Hepatocyte (in vitro differentiated cells): ENCODE measurements at regions not wholly inside any gene's neighbourhood (a gene's known extent, or its start where the extent isn't known, plus 50 kb on each side); places are given as distances from the start of the nearest gene placed in this dataset.

Experiments used
- DNase-seq: peaks from one replicate; pipeline ENCODE4 v3.0.0-alpha.2; 2016; ENCODE audit warnings: low spot score
- H2AFZ ChIP-seq: fragments of 200-600 bp; sonication (generic); 2 replicates; pipeline ENCODE4 v1.6.0; 2016; ENCODE audit warnings: antibody characterized with exemption, mild to moderate bottlenecking
- H3K27ac ChIP-seq: fragments of 200-600 bp; sonication (generic); 2 replicates; pipeline ENCODE4 v1.5.1; 2016; ENCODE audit warnings: mild to moderate bottlenecking
- H3K27me3 ChIP-seq: fragments of 200-600 bp; sonication (generic); 2 replicates; pipeline ENCODE4 v1.6.1; 2016
- H3K36me3 ChIP-seq: fragments of 200-600 bp; sonication (generic); replicated peaks from 2 replicates; pipeline ENCODE4 v1.5.1; 2016; ENCODE audit warnings: low read depth; ENCODE audit not compliant: insufficient read depth
- H3K4me1 ChIP-seq: fragments of 200-600 bp; sonication (generic); 2 replicates; pipeline ENCODE4 v1.5.1; 2016; ENCODE audit warnings: mild to moderate bottlenecking, moderate library complexity; ENCODE audit not compliant: insufficient read depth
- H3K4me2 ChIP-seq: fragments of 200-600 bp; sonication (generic); 2 replicates; pipeline ENCODE4 v1.6.0; 2016
- H3K4me3 ChIP-seq: fragments of 200-600 bp; sonication (generic); 2 replicates; pipeline ENCODE4 v1.5.1; 2016; ENCODE audit warnings: mild to moderate bottlenecking
- H3K79me2 ChIP-seq: fragments of 200-600 bp; sonication (generic); 2 replicates; pipeline ENCODE4 v1.6.0; 2017; ENCODE audit warnings: mild to moderate bottlenecking
- H3K9me2 ChIP-seq: fragments of 200-600 bp; sonication (generic); replicated peaks from 2 replicates; pipeline ENCODE4 v1.6.0; 2017; ENCODE audit warnings: mild to moderate bottlenecking; ENCODE audit not compliant: insufficient read depth
- H3K9me3 ChIP-seq: fragments of 200-600 bp; sonication (generic); 2 replicates; pipeline ENCODE4 v1.5.1; 2016; ENCODE audit warnings: low read depth, mild to moderate bottlenecking
- H4K20me1 ChIP-seq: fragments of 200-600 bp; sonication (generic); 2 replicates; pipeline ENCODE4 v1.6.0; 2016; ENCODE audit warnings: mild to moderate bottlenecking; ENCODE audit not compliant: insufficient read depth, poor library complexity, severe bottlenecking
- EZH2 ChIP-seq: fragments of 200-600 bp; sonication (generic); IDR thresholded peaks from 2 replicates; pipeline ENCODE4 v1.6.1; 2016; ENCODE audit warnings: antibody characterized with exemption, mild to moderate bottlenecking, borderline replicate concordance
- EZH2phosphoT487 ChIP-seq: fragments of 200-600 bp; sonication (generic); IDR thresholded peaks from one replicate; pipeline ENCODE4 v1.6.1; 2018; ENCODE audit warnings: antibody characterized with exemption, mild to moderate bottlenecking, low read depth, moderate library complexity; ENCODE audit not compliant: unreplicated experiment, severe bottlenecking
- WGBS: methylation state at CpG from one replicate; pipeline ENCODE4 v1.1.6; 2016; ENCODE audit warnings: low lambda C conversion rate; ENCODE audit errors: missing lambda C conversion rate; 5-methylcytosine and 5-hydroxymethylcytosine counted together
- TF ChIP-seq, protein P1 (sequence below): fragments of 200-600 bp; sonication (generic); IDR thresholded peaks from 2 replicates; pipeline ENCODE4 v1.5.1; 2016; ENCODE audit warnings: antibody characterized with exemption, mild to moderate bottlenecking; ENCODE audit not compliant: poor library complexity

DNA sequence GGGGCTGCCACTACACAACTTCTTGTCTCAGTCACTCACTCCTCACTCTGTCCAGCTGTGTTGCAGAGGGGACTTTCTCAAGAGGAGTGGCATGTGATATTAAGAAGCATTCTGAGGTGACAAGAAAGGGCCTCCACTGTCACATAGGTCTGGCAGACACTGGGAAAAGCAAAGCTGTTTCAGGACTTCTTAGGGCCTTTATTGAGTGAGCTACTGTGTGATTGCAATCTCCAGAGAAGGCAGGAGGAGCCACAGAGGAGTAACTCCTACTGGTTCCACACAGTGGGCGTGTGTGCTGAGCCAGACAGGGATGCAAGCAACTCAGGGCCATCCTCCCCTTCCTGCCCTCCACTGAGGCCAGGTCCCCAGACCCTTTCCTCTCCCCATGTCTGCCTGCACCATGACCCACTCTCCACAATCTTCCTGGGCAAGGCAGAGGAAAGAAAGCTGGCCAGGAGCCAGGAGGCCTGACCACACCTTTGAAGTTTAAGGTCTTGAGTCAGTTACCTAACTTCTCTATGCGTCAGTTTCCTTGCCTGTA is 262.0 kb upstream of the ZMIZ1 start:
- Histone ChIP-seq H3K4me2 (no peak overlapping the region), H3K36me3 (no peaks in the 10 kb centered on the region), H4K20me1 (no peaks in the 10 kb centered on the region), H3K79me2 (no peaks in the 10 kb centered on the region), H3K27ac (peak overlapping the region; percentile 90), H3K9me3 (no peaks in the 10 kb centered on the region), H3K27me3 (no peaks in the 10 kb centered on the region), H3K9me2 (no peaks in the 10 kb centered on the region), H2AFZ (no peak overlapping the region), H3K4me1 (peaks cover 69% of the 10 kb centered on the region), H3K4me3 (no peak overlapping the region)
- TF ChIP-seq, protein P1, sequence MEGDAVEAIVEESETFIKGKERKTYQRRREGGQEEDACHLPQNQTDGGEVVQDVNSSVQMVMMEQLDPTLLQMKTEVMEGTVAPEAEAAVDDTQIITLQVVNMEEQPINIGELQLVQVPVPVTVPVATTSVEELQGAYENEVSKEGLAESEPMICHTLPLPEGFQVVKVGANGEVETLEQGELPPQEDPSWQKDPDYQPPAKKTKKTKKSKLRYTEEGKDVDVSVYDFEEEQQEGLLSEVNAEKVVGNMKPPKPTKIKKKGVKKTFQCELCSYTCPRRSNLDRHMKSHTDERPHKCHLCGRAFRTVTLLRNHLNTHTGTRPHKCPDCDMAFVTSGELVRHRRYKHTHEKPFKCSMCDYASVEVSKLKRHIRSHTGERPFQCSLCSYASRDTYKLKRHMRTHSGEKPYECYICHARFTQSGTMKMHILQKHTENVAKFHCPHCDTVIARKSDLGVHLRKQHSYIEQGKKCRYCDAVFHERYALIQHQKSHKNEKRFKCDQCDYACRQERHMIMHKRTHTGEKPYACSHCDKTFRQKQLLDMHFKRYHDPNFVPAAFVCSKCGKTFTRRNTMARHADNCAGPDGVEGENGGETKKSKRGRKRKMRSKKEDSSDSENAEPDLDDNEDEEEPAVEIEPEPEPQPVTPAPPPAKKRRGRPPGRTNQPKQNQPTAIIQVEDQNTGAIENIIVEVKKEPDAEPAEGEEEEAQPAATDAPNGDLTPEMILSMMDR, result no peak
- TF ChIP-seq EZH2, result no peak
- TF ChIP-seq EZH2phosphoT487, result no peak
- 85% methylated on average over 2 of the region's 2 CpGs for WGBS
- no peak for DNase-seq

DNA sequence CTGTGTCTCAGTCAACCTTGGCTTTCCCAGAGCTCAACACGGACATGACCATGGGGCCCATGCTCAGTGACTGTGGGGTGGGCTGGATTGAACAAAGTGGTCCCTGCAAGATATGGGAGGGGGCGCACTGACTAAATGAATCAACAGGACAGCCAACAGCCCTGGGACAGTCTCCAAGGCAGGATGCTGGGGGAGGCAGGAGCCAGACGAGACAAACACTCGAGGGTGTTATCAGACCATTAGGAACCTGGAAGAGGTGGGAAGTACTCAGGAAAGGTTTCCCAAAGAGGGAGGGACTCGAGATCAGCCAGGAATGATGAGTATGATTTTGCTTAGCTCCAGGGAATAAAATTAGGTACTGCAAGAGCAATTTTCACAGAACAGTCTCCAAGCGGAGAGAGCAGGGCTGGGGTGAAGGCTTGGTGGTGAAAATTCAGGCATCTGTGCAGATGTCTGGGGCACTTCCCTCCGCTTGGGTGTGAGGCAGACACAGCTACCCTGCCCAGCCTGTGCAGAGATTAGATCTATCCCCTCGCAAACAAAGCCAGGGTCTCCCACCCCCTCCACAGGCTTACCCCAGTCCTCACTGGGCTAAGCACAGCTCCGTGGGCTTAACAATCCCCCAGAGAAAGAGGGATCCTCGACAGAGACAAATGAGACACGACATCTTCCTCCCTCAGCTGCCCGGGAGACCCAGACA is 261.1 kb upstream of the ZMIZ1 start:
- H3K9me3 ChIP-seq, result no peaks in the 10 kb centered on the region
- TF ChIP-seq, protein P1, result no peak
- TF ChIP-seq EZH2, result no peak
- TF ChIP-seq EZH2phosphoT487, result no peak
- H3K36me3 ChIP-seq, result no peaks in the 10 kb centered on the region
- no peaks in the 10 kb centered on the region for H3K9me2 ChIP-seq
- peaks cover 60% of the 10 kb centered on the region for H3K4me1 ChIP-seq
- H3K79me2 ChIP-seq, result no peaks in the 10 kb centered on the region
- WGBS, result 63% methylated on average over 12 of the region's 12 CpGs
- H3K27ac ChIP-seq, result peak overlapping the region; percentile 90
- no peak overlapping the region for H3K4me3 ChIP-seq
- no peak for DNase-seq
- no peak overlapping the region for H3K4me2 ChIP-seq
- no peak overlapping the region for H2AFZ ChIP-seq
- H3K27me3 ChIP-seq, result no peaks in the 10 kb centered on the region
- H4K20me1 ChIP-seq, result no peaks in the 10 kb centered on the region

DNA sequence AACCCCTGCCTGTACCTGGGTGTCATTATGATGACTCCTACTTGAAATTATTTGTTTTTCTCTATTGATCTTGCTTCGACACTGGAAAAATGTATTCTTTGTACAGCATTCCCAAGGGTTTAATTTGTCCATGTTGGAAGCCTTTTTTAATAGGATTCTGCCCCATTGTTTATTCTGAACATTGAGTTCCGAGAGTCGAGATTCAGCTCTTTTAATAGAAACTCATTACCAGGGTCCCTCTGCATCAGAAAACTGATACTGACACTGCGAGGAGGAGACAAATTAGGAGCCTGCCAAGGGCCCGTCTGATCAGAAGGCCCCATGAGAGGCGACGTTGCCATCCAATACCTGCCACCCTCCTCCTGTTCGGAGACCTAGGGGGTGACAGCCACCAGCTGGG is 260.5 kb upstream of the ZMIZ1 start:
- DNase-seq, result no peak
- TF ChIP-seq, protein P1, result no peak
- TF ChIP-seq EZH2phosphoT487 (no peak), EZH2 (no peak)
- 73% methylated on average over 8 of the region's 8 CpGs for WGBS
- Histone ChIP-seq H3K27ac (no peak overlapping the region), H3K79me2 (no peaks in the 10 kb centered on the region), H2AFZ (no peak overlapping the region), H3K27me3 (no peaks in the 10 kb centered on the region), H3K9me3 (no peaks in the 10 kb centered on the region), H4K20me1 (no peaks in the 10 kb centered on the region), H3K4me2 (no peak overlapping the region), H3K4me3 (no peak overlapping the region), H3K4me1 (peaks cover 54% of the 10 kb centered on the region), H3K36me3 (no peaks in the 10 kb centered on the region), H3K9me2 (no peaks in the 10 kb centered on the region)
